GM12891 (cell line): ENCODE measurements at regions not wholly inside any gene's neighbourhood (a gene's known extent, or its start where the extent isn't known, plus 50 kb on each side); places are given as distances from the start of the nearest gene placed in this dataset.

ENCODE experiments used
- POLR2A ChIP-seq: IDR thresholded peaks from 2 replicates; pipeline ENCODE4 v1.6.1; 2011; ENCODE audit warnings: low read depth, low read length, control low read depth
- POLR2AphosphoS5 ChIP-seq: IDR thresholded peaks from 2 replicates; pipeline ENCODE4 v1.6.1; 2011; ENCODE audit warnings: low read depth, low read length, control low read depth
- POU2F2 ChIP-seq: IDR thresholded peaks from 2 replicates; pipeline ENCODE4 v1.6.1; 2011; ENCODE audit warnings: low read depth, mild to moderate bottlenecking, control low read depth, low read length, moderate library complexity
- TAF1 ChIP-seq: IDR thresholded peaks from 2 replicates; pipeline ENCODE4 v1.6.1; 2011; ENCODE audit warnings: low read depth, low read length, control low read depth

DNA sequence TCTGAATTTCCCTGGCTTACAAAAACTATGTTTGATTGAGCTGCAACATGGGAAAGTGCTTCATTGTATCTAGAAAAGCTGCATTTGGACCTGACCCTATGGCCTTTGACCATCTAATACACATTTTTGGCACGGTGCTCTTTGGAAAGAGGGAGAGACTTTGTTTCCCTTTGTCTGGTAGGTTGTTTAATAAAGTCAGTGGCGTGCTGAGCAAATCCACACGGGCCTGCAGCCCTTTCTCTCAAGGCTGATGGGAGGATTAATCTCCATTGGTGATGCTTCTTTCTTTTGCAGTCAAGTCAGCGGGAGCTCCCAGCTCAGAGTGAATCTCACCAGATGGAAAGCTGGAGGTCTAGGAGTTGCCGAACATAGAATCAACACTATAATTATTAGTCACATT is 314.7 kb upstream of the CNR1 start:
- TF ChIP-seq POLR2AphosphoS5 (no peak), POLR2A (no peak), TAF1 (no peak), POU2F2 (no peak)
